ENCODE measurements at regions not wholly inside any gene's neighbourhood (a gene's known extent, or its start where the extent isn't known, plus 50 kb on each side); places are given as distances from the start of the nearest gene placed in this dataset.

- Histone ChIP-seq H3K9ac (ENCODE audit: low read length) (no peak overlapping the region), H2AFZ (ENCODE audit: low read depth, low read length) (no peak overlapping the region), H4K20me1 (ENCODE audit: insufficient read depth) (no peaks in the 10 kb centered on the region), H3K36me3 (ENCODE audit: insufficient read depth, low read length) (no peaks in the 10 kb centered on the region), H3K27me3 (ENCODE audit: insufficient read depth, low read depth, low read length) (no peaks in the 10 kb centered on the region), H3K27ac (ENCODE audit: low read length) (no peak overlapping the region), H3K79me2 (replicated peaks; ENCODE audit: insufficient read depth, low read length) (no peaks in the 10 kb centered on the region), H3K9me2 (ENCODE audit: insufficient read depth, low read length) (no peaks in the 10 kb centered on the region), H3K4me2 (ENCODE audit: low read length) (no peak overlapping the region), H3K9me3 (ENCODE audit: low read length) (no peaks in the 10 kb centered on the region), H3K4me3 (ENCODE audit: low read length) (no peak overlapping the region), H3F3A (ENCODE audit: insufficient read depth, low read length, poor library complexity, severe bottlenecking) (no peaks in the 10 kb centered on the region)
- TF ChIP-seq EZH2 (IDR thresholded peaks at IDR 0.05; ENCODE audit: borderline replicate concordance, insufficient read depth, low read length, poor library complexity, severe bottlenecking) (no peak), SMC3 (conservative IDR thresholded peaks at IDR 0.05; ENCODE audit: poor library complexity) (no peak), MXI1 (conservative IDR thresholded peaks at IDR 0.05; ENCODE audit: poor library complexity, severe bottlenecking) (no peak), CTCF (IDR thresholded peaks at IDR 0.05; ENCODE audit: poor library complexity, severe bottlenecking) (no peak), POLR2AphosphoS5 (IDR thresholded peaks at IDR 0.05) (no peak), EP300 (conservative IDR thresholded peaks at IDR 0.05; ENCODE audit: poor library complexity, severe bottlenecking) (no peak), TAF1 (IDR thresholded peaks at IDR 0.05; ENCODE audit: low read depth) (no peak), REST (IDR thresholded peaks at IDR 0.05; ENCODE audit: borderline replicate concordance) (no peak), RAD21 (conservative IDR thresholded peaks at IDR 0.05) (no peak)
These were observed 449.6 kb upstream of the FAM241A start for GRCh38 chr4:111695677-111696076.

GRCh38 chr4:111696505-111696904 lies 448.7 kb upstream of the FAM241A start:
- H3F3A ChIP-seq (ENCODE audit: insufficient read depth, low read length, poor library complexity, severe bottlenecking): no peaks in the 10 kb centered on the region
- no peak overlapping the region for H3K4me2 ChIP-seq (ENCODE audit: low read length)
- H3K9me3 ChIP-seq (ENCODE audit: low read length): no peaks in the 10 kb centered on the region
- no peak overlapping the region for H2AFZ ChIP-seq (ENCODE audit: low read depth, low read length)
- no peak overlapping the region for H3K9ac ChIP-seq (ENCODE audit: low read length)
- H3K27ac ChIP-seq (ENCODE audit: low read length): no peak overlapping the region
- TF ChIP-seq REST (IDR thresholded peaks at IDR 0.05; ENCODE audit: borderline replicate concordance) (no peak), EP300 (conservative IDR thresholded peaks at IDR 0.05; ENCODE audit: poor library complexity, severe bottlenecking) (no peak), EZH2 (IDR thresholded peaks at IDR 0.05; ENCODE audit: borderline replicate concordance, insufficient read depth, low read length, poor library complexity, severe bottlenecking) (no peak), MXI1 (conservative IDR thresholded peaks at IDR 0.05; ENCODE audit: poor library complexity, severe bottlenecking) (no peak), TAF1 (IDR thresholded peaks at IDR 0.05; ENCODE audit: low read depth) (no peak), POLR2AphosphoS5 (IDR thresholded peaks at IDR 0.05) (no peak), RAD21 (conservative IDR thresholded peaks at IDR 0.05) (no peak), CTCF (IDR thresholded peaks at IDR 0.05; ENCODE audit: poor library complexity, severe bottlenecking) (no peak), SMC3 (conservative IDR thresholded peaks at IDR 0.05; ENCODE audit: poor library complexity) (no peak)
- H3K79me2 ChIP-seq (replicated peaks; ENCODE audit: insufficient read depth, low read length): no peaks in the 10 kb centered on the region
- H4K20me1 ChIP-seq (ENCODE audit: insufficient read depth): no peaks in the 10 kb centered on the region
- no peaks in the 10 kb centered on the region for H3K9me2 ChIP-seq (ENCODE audit: insufficient read depth, low read length)
- no peaks in the 10 kb centered on the region for H3K36me3 ChIP-seq (ENCODE audit: insufficient read depth, low read length)
- no peak overlapping the region for H3K4me3 ChIP-seq (ENCODE audit: low read length)
- H3K27me3 ChIP-seq (ENCODE audit: insufficient read depth, low read depth, low read length): no peaks in the 10 kb centered on the region
